Stimulated activated CD8-positive, alpha-beta memory T cell treated with anti-CD3 and anti-CD28 coated beads, Interleukin-12 subunit alpha, Interleukin-12 subunit beta, amount 100 ng/mL, for 24 hours (primary cell): ENCODE measurements at regions not wholly inside any gene's neighbourhood (a gene's known extent, or its start where the extent isn't known, plus 50 kb on each side); places are given as distances from the start of the nearest gene placed in this dataset.
A peak's percentile ranks its signal among the peaks of the same experiment; 100 is the strongest.

Source experiments
- DNase-seq: peaks from one replicate; pipeline ENCODE4 v3.0.0-alpha.2; 2020; ENCODE audit errors: extremely low read depth

GRCh38 chr1:147811273-147811672, 50.9 kb upstream of the GJA5 start:
- DNase-seq: no peak

GRCh38 chr1:147811751-147812150, 51.3 kb upstream of the GJA5 start:
- DNase-seq: no peak

- no peak for DNase-seq
Observed at GRCh38 chr1:147812799-147813198, 52.4 kb upstream of the GJA5 start.

- DNase-seq: no peak
Observed at GRCh38 chr1:147815503-147815902, 55.1 kb upstream of the GJA5 start.

- DNase-seq: no peak
Observed at GRCh38 chr1:147820761-147821297, 60.4 kb upstream of the GJA5 start.

GRCh38 chr1:147821883-147822282, 61.5 kb upstream of the GJA5 start:
- DNase-seq: no peak

- DNase-seq: no peak
Observed at GRCh38 chr1:147822292-147822691, 61.9 kb upstream of the GJA5 start.

- no peak for DNase-seq
Observed at GRCh38 chr1:147824001-147824400, 63.6 kb upstream of the GJA5 start.

GRCh38 chr1:147824798-147825197, 64.4 kb upstream of the GJA5 start:
- no peak for DNase-seq

GRCh38 chr1:147825586-147825985, 65.2 kb upstream of the GJA5 start:
- no peak for DNase-seq

- DNase-seq: no peak
Observed at GRCh38 chr1:147826259-147826658, 65.9 kb upstream of the GJA5 start.

GRCh38 chr1:147833231-147833860, 69.2 kb upstream of the GJA8 start:
- DNase-seq: no peak

GRCh38 chr1:147834181-147834580, 68.4 kb upstream of the GJA8 start:
- DNase-seq: no peak

GRCh38 chr1:147834810-147835209, 67.8 kb upstream of the GJA8 start:
- DNase-seq: no peak

GRCh38 chr1:147837129-147837963, 65.2 kb upstream of the GJA8 start:
- DNase-seq: no peak

GRCh38 chr1:147837964-147838292, 64.7 kb upstream of the GJA8 start:
- no peak for DNase-seq

- DNase-seq: peak; percentile 0
Observed at GRCh38 chr1:147840909-147841308, 61.7 kb upstream of the GJA8 start.

GRCh38 chr1:147842578-147842977, 60.0 kb upstream of the GJA8 start:
- no peak for DNase-seq

- DNase-seq: no peak
Observed at GRCh38 chr1:147843486-147843885, 59.1 kb upstream of the GJA8 start.

- DNase-seq: no peak
Observed at GRCh38 chr1:147847831-147848230, 54.8 kb upstream of the GJA8 start.

GRCh38 chr1:147849098-147849895, 53.3 kb upstream of the GJA8 start:
- no peak for DNase-seq

GRCh38 chr1:147850737-147851136, 51.9 kb upstream of the GJA8 start:
- DNase-seq: no peak
